HepG2 (cell line): ENCODE measurements at regions not wholly inside any gene's neighbourhood (a gene's known extent, or its start where the extent isn't known, plus 50 kb on each side); places are given as distances from the start of the nearest gene placed in this dataset.

Experiments used
- ATAC-seq: fragments of 200-7000 bp; cut with Tn5 transposase; 3 replicates; pipeline ENCODE4 v1.9.1; 2020; ENCODE audit warnings: mild to moderate bottlenecking, moderate library complexity
- BruUV-seq: library from RNA; stranded (reverse); fragments of 400-500 nt; replicated peaks from 2 replicates; lab custom pipeline; 2021; lab: Mats Ljungman, UMichigan
- CTCF ChIA-PET: fragments of 300-600 bp; formaldehyde crosslinking; extraction: SDS; loops from one replicate; lab custom pipeline; 2021; ENCODE audit warnings: low total read pairs, inconsistent platforms, low intra/inter-chr PET ratio; lab: Yijun Ruan, JAX
- POLR2A ChIA-PET: fragments of 350-600 bp; sonication (Branson Sonifier 250); formaldehyde crosslinking; loops from one replicate; lab custom pipeline; 2020; ENCODE audit warnings: antibody characterized with exemption, inconsistent platforms; lab: Yijun Ruan, JAX
- DNase-seq: peaks from one replicate; pipeline ENCODE4 v3.0.0-alpha.2; 2015; ENCODE audit warnings: low spot score
- FAIRE-seq: peaks from 3 replicates; lab custom pipeline; 2011; peaks lifted over from hg19 to GRCh38; lab: Jason Lieb, UNC
- H2AFZ ChIP-seq: one replicate; pipeline ENCODE4 v1.6.1; 2011; ENCODE audit warnings: low read length, inconsistent platforms
- H3K27ac ChIP-seq: fragments of 300-600 bp; 3 replicates; pipeline ENCODE4 v1.8.0; 2011; ENCODE audit warnings: mixed run types, mild to moderate bottlenecking, mixed read lengths, low read length, inconsistent platforms; ENCODE audit not compliant: insufficient read depth; ENCODE audit errors: extremely low read length
- H3K27me3 ChIP-seq, 2 experiments: fragments of 200-600 bp in 1 of 2; 2 replicates in 1 of 2; 3 replicates in 1 of 2; pipeline versions ENCODE4 v1.6.0 to v1.8.0; 2011; ENCODE audit warnings: low read length in 2 of 2, mild to moderate bottlenecking in 2 of 2, moderate library complexity in 2 of 2, inconsistent platforms in 1 of 2; ENCODE audit not compliant: insufficient read depth in 2 of 2, control insufficient read depth in 1 of 2
- H3K36me3 ChIP-seq, 2 experiments: fragments of 200-600 bp in 1 of 2; replicated peaks in 1 of 2; 2 replicates in 1 of 2; 3 replicates in 1 of 2; pipeline versions ENCODE4 v1.5.1 to v1.8.0; 2011; ENCODE audit warnings: low read length in 2 of 2, inconsistent platforms in 1 of 2; ENCODE audit not compliant: insufficient read depth in 2 of 2, control insufficient read depth in 1 of 2
- H3K4me1 ChIP-seq: 2 replicates; pipeline ENCODE4 v1.5.1; 2012; ENCODE audit warnings: low read length, inconsistent platforms; ENCODE audit not compliant: insufficient read depth
- H3K4me2 ChIP-seq: 2 replicates; pipeline ENCODE4 v1.6.0; 2011; ENCODE audit warnings: low read depth, low read length, inconsistent platforms
- H3K4me3 ChIP-seq, 3 experiments: fragments of 200-600 bp in 1 of 3; sonication (generic), shearing (Covaris generic) in 1 of 3; replicated peaks in 1 of 3; 2 replicates each; pipeline ENCODE4 v1.5.1; 2011 to 2016; ENCODE audit warnings: low read length in 3 of 3, inconsistent platforms in 2 of 3, low read depth in 2 of 3, mild to moderate bottlenecking in 2 of 3, control low read depth in 1 of 3, mixed read lengths in 1 of 3; ENCODE audit not compliant: insufficient read depth in 1 of 3
- H3K79me2 ChIP-seq: one replicate; pipeline ENCODE4 v1.6.1; 2011; ENCODE audit warnings: low read length, inconsistent platforms; ENCODE audit not compliant: insufficient read depth
- H3K9ac ChIP-seq: 2 replicates; pipeline ENCODE4 v1.6.0; 2011; ENCODE audit warnings: mild to moderate bottlenecking, low read depth, low read length, inconsistent platforms; ENCODE audit not compliant: insufficient read depth
- H3K9me3 ChIP-seq: 2 replicates; pipeline ENCODE4 v1.5.1; 2012; ENCODE audit warnings: mild to moderate bottlenecking, low read length
- H4K20me1 ChIP-seq: 2 replicates; pipeline ENCODE4 v1.6.0; 2011; ENCODE audit warnings: inconsistent platforms, mild to moderate bottlenecking, low read length, moderate library complexity; ENCODE audit not compliant: insufficient read depth
- ADNP ChIP-seq: sonication (generic); formaldehyde crosslinking; IDR thresholded peaks from 2 replicates; pipeline ENCODE4 v1.4.0; 2020; ENCODE audit warnings: missing genetic modification reagents
- ATF7-NPFF ChIP-seq: sonication (generic); formaldehyde crosslinking; IDR thresholded peaks from 2 replicates; pipeline ENCODE4 v1.8.1; 2023; ENCODE audit warnings: mild to moderate bottlenecking, low read depth, missing genetic modification reagents, moderate library complexity
- CENPX ChIP-seq: sonication (generic); formaldehyde crosslinking; IDR thresholded peaks from 2 replicates; pipeline ENCODE4 v1.9.0; 2021; ENCODE audit warnings: mild to moderate bottlenecking, missing genetic modification reagents, moderate library complexity
- ETV6 ChIP-seq: sonication (generic); formaldehyde crosslinking; conservative IDR thresholded peaks from 2 replicates; pipeline ENCODE4 v1.4.0; 2020; ENCODE audit warnings: missing genetic modification reagents
- FOXK1 ChIP-seq: sonication (generic); formaldehyde crosslinking; IDR thresholded peaks from 2 replicates; pipeline ENCODE4 v1.4.0; 2020; ENCODE audit warnings: low read depth, missing genetic modification reagents, borderline replicate concordance
- KDM6A ChIP-seq: IDR thresholded peaks from 2 replicates; pipeline ENCODE4 v1.6.1; 2016; ENCODE audit warnings: low read depth
- TBX3 ChIP-seq: fragments of 450-650 bp; IDR thresholded peaks from 2 replicates; pipeline ENCODE4 v1.6.1; 2017; ENCODE audit warnings: antibody characterized with exemption, mild to moderate bottlenecking, inconsistent platforms, borderline replicate concordance
- TERF1 ChIP-seq: sonication (generic); formaldehyde crosslinking; IDR thresholded peaks from 2 replicates; pipeline ENCODE4 v1.8.0; 2022; ENCODE audit warnings: mild to moderate bottlenecking, missing genetic modification reagents, moderate library complexity
- ZNF619 ChIP-seq: sonication (generic); formaldehyde crosslinking; IDR thresholded peaks from 2 replicates; pipeline ENCODE4 v1.4.0; 2020; ENCODE audit warnings: mild to moderate bottlenecking, missing genetic modification reagents
- ZNF709 ChIP-seq: sonication (generic); formaldehyde crosslinking; IDR thresholded peaks from 2 replicates; pipeline ENCODE4 v1.5.0; 2020; ENCODE audit warnings: mild to moderate bottlenecking, missing genetic modification reagents
- ZNF780A ChIP-seq: sonication (generic); formaldehyde crosslinking; IDR thresholded peaks from 2 replicates; pipeline ENCODE4 v1.8.0; 2022; ENCODE audit warnings: mild to moderate bottlenecking, missing genetic modification reagents, moderate library complexity
- WGBS: methylation state at CpG from one replicate; pipeline ENCODE4 v1.1.6; 2017; ENCODE audit warnings: low lambda C conversion rate; 5-methylcytosine and 5-hydroxymethylcytosine counted together
- in situ Hi-C: cut with HindIII; loops from 2 replicates; pipeline ENCODE4 v1.10.0; 2017; ENCODE audit warnings: low pct_unique_long_range_greater_than_20kb; ENCODE audit not compliant: extremely low pct_ligation_motif_present
- intact Hi-C: fragments of 100-400 bp; cut with micrococcal nuclease; formaldehyde crosslinking; loops from one replicate; pipeline ENCODE4 v1.10.0; 2022; ENCODE audit not compliant: unreplicated experiment
- TF ChIP-seq, protein P1 (sequence below): sonication (generic); formaldehyde crosslinking; IDR thresholded peaks from 2 replicates; pipeline ENCODE4 v1.4.0; 2020; ENCODE audit warnings: missing genetic modification reagents
- TF ChIP-seq, protein P2 (sequence below): sonication (generic); formaldehyde crosslinking; IDR thresholded peaks from 2 replicates; pipeline ENCODE4 v1.9.0; 2021; ENCODE audit warnings: missing genetic modification reagents, mild to moderate bottlenecking, borderline replicate concordance

GRCh38 chr7:25666671-25667060 lies 438.4 kb upstream of the NPVF start (continued):
- TF ChIP-seq ZNF709 (no peak), TBX3 (no peak)
- TF ChIP-seq, all 625 proteins: peak for 0

GRCh38 chr7:25669281-25669781 lies 441.0 kb upstream of the NPVF start:
- in situ Hi-C loops = no loop called here
- intact Hi-C loops = no loop called here
- no peaks in the 10 kb centered on the region for H3K4me1 ChIP-seq
- H3K9me3 ChIP-seq = no peaks in the 10 kb centered on the region
- no peak for DNase-seq
- no peak overlapping the region for H3K4me2 ChIP-seq
- H2AFZ ChIP-seq = no peak overlapping the region
- no peak for ATAC-seq
- no peak overlapping the region for H3K27ac ChIP-seq
- H3K27me3 ChIP-seq = peaks cover 0 to 23% of the 10 kb centered on the region in 2 experiments; a peak in 2 of 5 replicates
- no peaks in the 10 kb centered on the region for H3K79me2 ChIP-seq
- TF ChIP-seq KDM6A (CRISPR knock-in tag) = no peak
- TF ChIP-seq ZNF780A (CRISPR knock-in tag) = no peak
- TF ChIP-seq ADNP (CRISPR knock-in tag) = no peak
- no peak for TF ChIP-seq ZNF619 (CRISPR knock-in tag)
- no peak for TF ChIP-seq FOXK1
- TF ChIP-seq ETV6 (CRISPR knock-in tag) = no peak
- TF ChIP-seq, protein P1, sequence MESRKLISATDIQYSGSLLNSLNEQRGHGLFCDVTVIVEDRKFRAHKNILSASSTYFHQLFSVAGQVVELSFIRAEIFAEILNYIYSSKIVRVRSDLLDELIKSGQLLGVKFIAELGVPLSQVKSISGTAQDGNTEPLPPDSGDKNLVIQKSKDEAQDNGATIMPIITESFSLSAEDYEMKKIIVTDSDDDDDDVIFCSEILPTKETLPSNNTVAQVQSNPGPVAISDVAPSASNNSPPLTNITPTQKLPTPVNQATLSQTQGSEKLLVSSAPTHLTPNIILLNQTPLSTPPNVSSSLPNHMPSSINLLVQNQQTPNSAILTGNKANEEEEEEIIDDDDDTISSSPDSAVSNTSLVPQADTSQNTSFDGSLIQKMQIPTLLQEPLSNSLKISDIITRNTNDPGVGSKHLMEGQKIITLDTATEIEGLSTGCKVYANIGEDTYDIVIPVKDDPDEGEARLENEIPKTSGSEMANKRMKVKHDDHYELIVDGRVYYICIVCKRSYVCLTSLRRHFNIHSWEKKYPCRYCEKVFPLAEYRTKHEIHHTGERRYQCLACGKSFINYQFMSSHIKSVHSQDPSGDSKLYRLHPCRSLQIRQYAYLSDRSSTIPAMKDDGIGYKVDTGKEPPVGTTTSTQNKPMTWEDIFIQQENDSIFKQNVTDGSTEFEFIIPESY (CRISPR knock-in tag) = no peak
- no peak for TF ChIP-seq TERF1
- TF ChIP-seq CENPX (CRISPR knock-in tag) = no peak
- no peak for TF ChIP-seq ATF7-NPFF
- TF ChIP-seq, protein P2, sequence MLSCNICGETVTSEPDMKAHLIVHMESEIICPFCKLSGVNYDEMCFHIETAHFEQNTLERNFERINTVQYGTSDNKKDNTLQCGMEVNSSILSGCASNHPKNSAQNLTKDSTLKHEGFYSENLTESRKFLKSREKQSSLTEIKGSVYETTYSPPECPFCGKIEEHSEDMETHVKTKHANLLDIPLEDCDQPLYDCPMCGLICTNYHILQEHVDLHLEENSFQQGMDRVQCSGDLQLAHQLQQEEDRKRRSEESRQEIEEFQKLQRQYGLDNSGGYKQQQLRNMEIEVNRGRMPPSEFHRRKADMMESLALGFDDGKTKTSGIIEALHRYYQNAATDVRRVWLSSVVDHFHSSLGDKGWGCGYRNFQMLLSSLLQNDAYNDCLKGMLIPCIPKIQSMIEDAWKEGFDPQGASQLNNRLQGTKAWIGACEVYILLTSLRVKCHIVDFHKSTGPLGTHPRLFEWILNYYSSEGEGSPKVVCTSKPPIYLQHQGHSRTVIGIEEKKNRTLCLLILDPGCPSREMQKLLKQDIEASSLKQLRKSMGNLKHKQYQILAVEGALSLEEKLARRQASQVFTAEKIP = no peak
- POLR2A ChIA-PET = no interaction called here
- CTCF ChIA-PET = no interaction called here
- no peaks in the 10 kb centered on the region for H4K20me1 ChIP-seq
- BruUV-seq = no TSS peak
- H3K36me3 ChIP-seq = no peaks in the 10 kb centered on the region
- no peak overlapping the region for H3K9ac ChIP-seq
- H3K4me3 ChIP-seq = no peak overlapping the region
- no peak for FAIRE-seq
- WGBS = 3% methylated on average over 4 of the region's 4 CpGs
